WTC11 (cell line): ENCODE measurements at regions not wholly inside any gene's neighbourhood (a gene's known extent, or its start where the extent isn't known, plus 50 kb on each side); places are given as distances from the start of the nearest gene placed in this dataset.

Experiments
- ATAC-seq: fragments of 200-7000 bp; cut with Tn5 transposase; 2 replicates; pipeline ENCODE4 v1.10.0; 2021; ENCODE audit warnings: mild to moderate bottlenecking, moderate library complexity
- CTCF ChIA-PET: fragments of 300-600 bp; sonication (Branson Sonifier 250); formaldehyde crosslinking; loops from one replicate; lab custom pipeline; 2021; ENCODE audit warnings: antibody characterized with exemption; lab: Charles Lee
- POLR2A ChIA-PET: fragments of 350-600 bp; sonication (Branson Sonifier 250); formaldehyde crosslinking; loops from one replicate; lab custom pipeline; 2021; ENCODE audit warnings: antibody characterized with exemption; lab: Charles Lee
- DNase-seq: peaks from one replicate; pipeline ENCODE4 v3.0.0; 2021; ENCODE audit warnings: low spot score
- H3K27ac Mint-ChIP-seq: 2 replicates; pipeline ENCODE4 v1.8.0; 2021; ENCODE audit warnings: mixed read lengths
- H3K27me3 Mint-ChIP-seq: 2 replicates; pipeline ENCODE4 v1.8.0; 2021; ENCODE audit warnings: low read depth, mild to moderate bottlenecking, moderate library complexity, mixed read lengths
- H3K36me3 Mint-ChIP-seq: 2 replicates; pipeline ENCODE4 v1.8.0; 2021; ENCODE audit warnings: mixed read lengths
- H3K4me1 Mint-ChIP-seq: 2 replicates; pipeline ENCODE4 v1.8.0; 2022; ENCODE audit warnings: mixed read lengths
- H3K4me3 Mint-ChIP-seq: 2 replicates; pipeline ENCODE4 v1.8.0; 2021; ENCODE audit warnings: mild to moderate bottlenecking, moderate library complexity, mixed read lengths
- H3K9me3 Mint-ChIP-seq: 2 replicates; pipeline ENCODE4 v1.8.0; 2021; ENCODE audit warnings: mixed read lengths
- CREM ChIP-seq: sonication (generic); formaldehyde crosslinking; IDR thresholded peaks from 2 replicates; pipeline ENCODE4 v1.8.1; 2022; ENCODE audit warnings: mild to moderate bottlenecking, missing genetic modification reagents, moderate library complexity
- GABPB1 ChIP-seq: sonication (generic); formaldehyde crosslinking; IDR thresholded peaks from 2 replicates; pipeline ENCODE4 v1.8.1; 2023; ENCODE audit warnings: mild to moderate bottlenecking, missing genetic modification reagents
- IRF2 ChIP-seq: sonication (generic); formaldehyde crosslinking; IDR thresholded peaks from 2 replicates; pipeline ENCODE4 v1.8.0; 2022; ENCODE audit warnings: low read depth, missing genetic modification reagents, borderline replicate concordance
- NFYB ChIP-seq: sonication (generic); formaldehyde crosslinking; conservative IDR thresholded peaks from 2 replicates; pipeline ENCODE4 v1.8.0; 2022; ENCODE audit warnings: low read depth, missing genetic modification reagents
- NR2C2 ChIP-seq: sonication (generic); formaldehyde crosslinking; IDR thresholded peaks from 2 replicates; pipeline ENCODE4 v1.8.0; 2022; ENCODE audit warnings: mild to moderate bottlenecking, missing genetic modification reagents
- TCF7 ChIP-seq: sonication (generic); formaldehyde crosslinking; IDR thresholded peaks from 2 replicates; pipeline ENCODE4 v1.8.0; 2022; ENCODE audit warnings: mild to moderate bottlenecking, low read depth, missing genetic modification reagents, moderate library complexity
- TEAD1 ChIP-seq: sonication (generic); formaldehyde crosslinking; IDR thresholded peaks from 2 replicates; pipeline ENCODE4 v1.8.0; 2022; ENCODE audit warnings: mild to moderate bottlenecking, missing genetic modification reagents
- TP53 ChIP-seq: sonication (generic); formaldehyde crosslinking; IDR thresholded peaks from 2 replicates; pipeline ENCODE4 v1.8.1; 2023; ENCODE audit warnings: mild to moderate bottlenecking, missing genetic modification reagents
- ZNF263 ChIP-seq: sonication (generic); formaldehyde crosslinking; IDR thresholded peaks from 2 replicates; pipeline ENCODE4 v1.8.1; 2022; ENCODE audit warnings: low read depth, mild to moderate bottlenecking, moderate library complexity, missing genetic modification reagents
- ZNF425 ChIP-seq: fragments of 250-450 bp; sonication (Bioruptor Pico); conservative IDR thresholded peaks from 2 replicates; pipeline ENCODE4 v1.9.0; 2021; ENCODE audit warnings: mild to moderate bottlenecking
- ZNF671 ChIP-seq: fragments of 250-450 bp; sonication (Bioruptor Pico); IDR thresholded peaks from 2 replicates; pipeline ENCODE4 v1.8.0; 2021; ENCODE audit warnings: mild to moderate bottlenecking
- TF ChIP-seq, protein P1 (sequence below): sonication (generic); formaldehyde crosslinking; IDR thresholded peaks from 2 replicates; pipeline ENCODE4 v1.8.1; 2022; ENCODE audit warnings: missing genetic modification reagents, borderline replicate concordance
- TF ChIP-seq, protein P2 (sequence below): sonication (generic); formaldehyde crosslinking; IDR thresholded peaks from 2 replicates; pipeline ENCODE4 v1.8.1; 2023; ENCODE audit warnings: mild to moderate bottlenecking, missing genetic modification reagents, moderate library complexity
- TF ChIP-seq, protein P3 (sequence below): fragments of 250-450 bp; sonication (Bioruptor Pico); IDR thresholded peaks from 2 replicates; pipeline ENCODE4 v2.1.2; 2022; ENCODE audit warnings: mild to moderate bottlenecking, moderate library complexity
- TF ChIP-seq, protein P4 (sequence below): sonication (generic); formaldehyde crosslinking; IDR thresholded peaks from 2 replicates; pipeline ENCODE4 v1.8.1; 2022; ENCODE audit warnings: low read depth, missing genetic modification reagents, borderline replicate concordance

DNA sequence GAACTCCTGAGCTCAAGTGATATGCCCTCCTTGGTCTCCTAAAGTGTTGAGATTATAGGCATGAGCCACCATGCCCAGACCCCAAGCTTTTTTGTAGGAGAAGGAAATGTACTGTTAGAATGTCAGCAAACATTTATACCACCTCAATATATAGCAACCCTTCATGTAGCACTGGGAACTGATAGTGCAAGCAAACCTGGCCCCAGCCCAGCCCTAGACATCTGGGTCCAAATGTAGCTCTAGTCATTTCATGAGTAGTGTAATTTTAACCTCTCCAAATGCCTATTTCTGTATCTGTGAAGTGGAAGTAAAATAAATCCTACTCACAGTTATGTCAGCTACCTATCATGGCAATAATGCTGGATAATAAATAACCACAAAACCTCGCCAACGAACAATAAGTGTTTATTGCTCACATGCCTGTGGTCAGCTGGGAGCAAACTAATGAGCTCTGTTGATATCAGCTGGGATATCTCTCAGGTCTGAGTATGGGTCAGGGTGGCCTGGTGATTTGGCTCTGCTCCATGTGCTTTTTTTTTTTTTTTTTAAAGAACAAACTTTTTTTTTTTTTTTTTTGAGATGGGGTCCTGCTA lies 180.4 kb downstream of the CD8B2 start (continued):
- TF ChIP-seq, protein P1, sequence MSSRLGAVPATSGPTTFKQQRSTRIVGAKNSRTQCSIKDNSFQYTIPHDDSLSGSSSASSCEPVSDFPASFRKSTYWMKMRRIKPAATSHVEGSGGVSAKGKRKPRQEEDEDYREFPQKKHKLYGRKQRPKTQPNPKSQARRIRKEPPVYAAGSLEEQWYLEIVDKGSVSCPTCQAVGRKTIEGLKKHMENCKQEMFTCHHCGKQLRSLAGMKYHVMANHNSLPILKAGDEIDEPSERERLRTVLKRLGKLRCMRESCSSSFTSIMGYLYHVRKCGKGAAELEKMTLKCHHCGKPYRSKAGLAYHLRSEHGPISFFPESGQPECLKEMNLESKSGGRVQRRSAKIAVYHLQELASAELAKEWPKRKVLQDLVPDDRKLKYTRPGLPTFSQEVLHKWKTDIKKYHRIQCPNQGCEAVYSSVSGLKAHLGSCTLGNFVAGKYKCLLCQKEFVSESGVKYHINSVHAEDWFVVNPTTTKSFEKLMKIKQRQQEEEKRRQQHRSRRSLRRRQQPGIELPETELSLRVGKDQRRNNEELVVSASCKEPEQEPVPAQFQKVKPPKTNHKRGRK (CRISPR knock-in tag) = no peak
- TF ChIP-seq, protein P2, sequence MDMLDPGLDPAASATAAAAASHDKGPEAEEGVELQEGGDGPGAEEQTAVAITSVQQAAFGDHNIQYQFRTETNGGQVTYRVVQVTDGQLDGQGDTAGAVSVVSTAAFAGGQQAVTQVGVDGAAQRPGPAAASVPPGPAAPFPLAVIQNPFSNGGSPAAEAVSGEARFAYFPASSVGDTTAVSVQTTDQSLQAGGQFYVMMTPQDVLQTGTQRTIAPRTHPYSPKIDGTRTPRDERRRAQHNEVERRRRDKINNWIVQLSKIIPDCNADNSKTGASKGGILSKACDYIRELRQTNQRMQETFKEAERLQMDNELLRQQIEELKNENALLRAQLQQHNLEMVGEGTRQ = no peak

DNA sequence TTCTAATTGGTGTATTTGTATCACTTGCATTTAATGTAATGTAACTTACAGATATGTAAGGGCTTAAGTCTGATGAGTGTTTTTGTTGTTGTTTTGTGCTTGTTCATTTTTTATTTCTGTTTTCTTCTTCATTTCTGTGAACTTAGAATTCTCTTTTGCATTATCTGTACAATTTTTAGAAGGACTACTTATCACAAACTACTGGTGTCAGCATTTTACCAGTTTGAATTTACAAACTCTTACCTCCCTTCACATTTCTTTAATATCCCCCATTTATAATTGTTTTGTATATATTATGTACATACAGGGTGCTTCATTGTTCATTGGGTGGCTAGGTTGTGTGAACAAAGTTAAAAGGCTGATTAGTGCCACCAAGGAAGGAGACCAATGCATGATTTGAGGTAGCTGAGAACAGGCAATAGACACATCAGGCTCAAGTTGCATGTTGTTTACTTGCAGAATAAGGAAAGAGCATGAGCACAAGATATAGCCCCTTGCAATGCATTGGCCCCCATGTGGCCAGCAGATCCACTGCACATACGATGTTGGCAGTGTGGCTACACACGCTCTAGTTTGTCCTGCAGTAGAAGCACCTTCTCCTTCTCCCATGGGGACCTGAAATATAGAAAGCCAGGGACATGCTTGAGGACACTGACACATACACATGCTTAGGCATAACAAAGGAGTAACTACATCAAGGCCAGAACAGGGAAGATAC lies 198.2 kb downstream of the CD8B2 start:
- TF ChIP-seq ZNF425 (CRISPR knock-in tag) = no peak
- TF ChIP-seq IRF2 (CRISPR knock-in tag) = no peak
- no peak for TF ChIP-seq TCF7 (CRISPR knock-in tag)
- TF ChIP-seq TP53 (CRISPR knock-in tag) = no peak
- no peak for TF ChIP-seq NR2C2 (CRISPR knock-in tag)
- TF ChIP-seq ZNF263 (CRISPR knock-in tag) = no peak
- no peak for TF ChIP-seq CREM (CRISPR knock-in tag)
- POLR2A ChIA-PET = no interaction called here
- no peak overlapping the region for H3K27ac Mint-ChIP-seq

DNA sequence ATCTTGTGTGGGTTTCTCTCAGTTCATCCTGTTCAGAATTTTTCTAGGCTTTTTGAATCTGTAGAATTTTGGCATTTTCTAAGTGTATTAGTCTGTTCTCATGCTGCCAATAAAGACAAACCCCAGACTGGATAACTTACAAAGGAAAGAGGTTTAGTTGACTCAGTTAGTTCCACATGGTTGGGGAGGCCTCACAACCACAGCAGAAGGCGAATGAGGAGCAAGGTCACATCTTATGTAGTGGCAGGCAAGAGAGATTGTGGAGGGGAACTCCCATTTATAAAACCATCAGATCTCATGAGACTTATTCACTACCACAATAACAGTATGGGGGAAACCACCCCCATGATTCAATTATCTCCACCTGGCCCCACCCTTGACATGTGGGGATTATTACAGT lies 199.2 kb downstream of the ST6GAL2 start:
- Mint-ChIP-seq H3K9me3 (peaks cover 45% of the 10 kb centered on the region), H3K36me3 (peaks cover 19% of the 10 kb centered on the region), H3K27me3 (no peaks in the 10 kb centered on the region), H3K4me3 (no peak overlapping the region), H3K4me1 (no peaks in the 10 kb centered on the region), H3K27ac (no peak overlapping the region)
- POLR2A ChIA-PET = no interaction called here
- DNase-seq (no peak), ATAC-seq (no peak)
- TF ChIP-seq TEAD1 (CRISPR knock-in tag) = no peak
- TF ChIP-seq ZNF671 (CRISPR knock-in tag) = no peak
- TF ChIP-seq NFYB = no peak
- TF ChIP-seq, protein P3, sequence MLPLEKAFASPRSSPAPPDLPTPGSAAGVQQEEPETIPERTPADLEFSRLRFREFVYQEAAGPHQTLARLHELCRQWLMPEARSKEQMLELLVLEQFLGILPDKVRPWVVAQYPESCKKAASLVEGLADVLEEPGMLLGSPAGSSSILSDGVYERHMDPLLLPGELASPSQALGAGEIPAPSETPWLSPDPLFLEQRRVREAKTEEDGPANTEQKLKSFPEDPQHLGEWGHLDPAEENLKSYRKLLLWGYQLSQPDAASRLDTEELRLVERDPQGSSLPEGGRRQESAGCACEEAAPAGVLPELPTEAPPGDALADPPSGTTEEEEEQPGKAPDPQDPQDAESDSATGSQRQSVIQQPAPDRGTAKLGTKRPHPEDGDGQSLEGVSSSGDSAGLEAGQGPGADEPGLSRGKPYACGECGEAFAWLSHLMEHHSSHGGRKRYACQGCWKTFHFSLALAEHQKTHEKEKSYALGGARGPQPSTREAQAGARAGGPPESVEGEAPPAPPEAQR (CRISPR knock-in tag) = no peak
- TF ChIP-seq, protein P4, sequence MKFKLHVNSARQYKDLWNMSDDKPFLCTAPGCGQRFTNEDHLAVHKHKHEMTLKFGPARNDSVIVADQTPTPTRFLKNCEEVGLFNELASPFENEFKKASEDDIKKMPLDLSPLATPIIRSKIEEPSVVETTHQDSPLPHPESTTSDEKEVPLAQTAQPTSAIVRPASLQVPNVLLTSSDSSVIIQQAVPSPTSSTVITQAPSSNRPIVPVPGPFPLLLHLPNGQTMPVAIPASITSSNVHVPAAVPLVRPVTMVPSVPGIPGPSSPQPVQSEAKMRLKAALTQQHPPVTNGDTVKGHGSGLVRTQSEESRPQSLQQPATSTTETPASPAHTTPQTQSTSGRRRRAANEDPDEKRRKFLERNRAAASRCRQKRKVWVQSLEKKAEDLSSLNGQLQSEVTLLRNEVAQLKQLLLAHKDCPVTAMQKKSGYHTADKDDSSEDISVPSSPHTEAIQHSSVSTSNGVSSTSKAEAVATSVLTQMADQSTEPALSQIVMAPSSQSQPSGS = no peak
- TF ChIP-seq GABPB1 (CRISPR knock-in tag) = no peak
- CTCF ChIA-PET = no interaction called here

More for the DNA sequence above, 198.2 kb downstream of the CD8B2 start:
- Mint-ChIP-seq H3K36me3 (peaks cover 19% of the 10 kb centered on the region), H3K27me3 (no peaks in the 10 kb centered on the region), H3K4me1 (no peaks in the 10 kb centered on the region), H3K9me3 (peaks cover 47% of the 10 kb centered on the region), H3K4me3 (no peak overlapping the region)
- no peak for DNase-seq
- CTCF ChIA-PET = no interaction called here
- ATAC-seq = peak; percentile 60
